HG03432 (cell line): ENCODE measurements at regions not wholly inside any gene's neighbourhood (a gene's known extent, or its start where the extent isn't known, plus 50 kb on each side); places are given as distances from the start of the nearest gene placed in this dataset.
"Not testable (repeated sequence)": the region's sequence is repeated elsewhere in the genome, so short reads cannot be mapped to it uniquely, and the experiment has no call there.

Experiments
- ATAC-seq: cut with Tn5 transposase; IDR thresholded peaks from one replicate; pipeline ENCODE4 v1.9.1; 2021; ENCODE audit warnings: mild to moderate bottlenecking, moderate library complexity; ENCODE audit not compliant: unreplicated experiment

- ATAC-seq = no peak
These were observed 91.3 kb upstream of the OGFRL1 start for GRCh38 chr6:71197267-71197666.

- no peak for ATAC-seq
These were observed 90.8 kb upstream of the OGFRL1 start for GRCh38 chr6:71197780-71198179.

- ATAC-seq = no peak
These were observed 89.7 kb upstream of the OGFRL1 start for GRCh38 chr6:71198908-71199307.

GRCh38 chr6:71199736-71200135, 88.9 kb upstream of the OGFRL1 start:
- ATAC-seq = no peak

- ATAC-seq = no peak
These were observed 85.4 kb upstream of the OGFRL1 start for GRCh38 chr6:71203206-71203605.

GRCh38 chr6:71204741-71205140, 83.9 kb upstream of the OGFRL1 start:
- ATAC-seq = no peak

GRCh38 chr6:71205336-71205956, 83.2 kb upstream of the OGFRL1 start:
- no peak for ATAC-seq

- ATAC-seq = no peak
These were observed 82.5 kb upstream of the OGFRL1 start for GRCh38 chr6:71206089-71206488.

- no peak for ATAC-seq
These were observed 79.4 kb upstream of the OGFRL1 start for GRCh38 chr6:71209206-71209605.

GRCh38 chr6:71209626-71210025, 79.0 kb upstream of the OGFRL1 start:
- no peak for ATAC-seq

GRCh38 chr6:71211799-71212198, 76.8 kb upstream of the OGFRL1 start:
- no peak for ATAC-seq

- no peak for ATAC-seq
These were observed 68.1 kb upstream of the OGFRL1 start for GRCh38 chr6:71220466-71220865.

- no peak for ATAC-seq
These were observed 65.9 kb upstream of the OGFRL1 start for GRCh38 chr6:71222671-71223070.

GRCh38 chr6:71224011-71224410, 64.6 kb upstream of the OGFRL1 start:
- ATAC-seq = no peak

GRCh38 chr6:71226151-71226550, 62.5 kb upstream of the OGFRL1 start:
- no peak for ATAC-seq

- no peak for ATAC-seq
These were observed 60.1 kb upstream of the OGFRL1 start for GRCh38 chr6:71228461-71229041.

GRCh38 chr6:71229477-71229876, 59.1 kb upstream of the OGFRL1 start:
- no peak for ATAC-seq

- ATAC-seq = not testable (repeated sequence)
These were observed 55.7 kb upstream of the OGFRL1 start for GRCh38 chr6:71232890-71233289.

- ATAC-seq = no peak
These were observed 51.6 kb upstream of the OGFRL1 start for GRCh38 chr6:71236926-71237434.

GRCh38 chr6:71238351-71238750, 50.3 kb upstream of the OGFRL1 start:
- ATAC-seq = no peak
